H1 (cell line): ENCODE measurements at regions not wholly inside any gene's neighbourhood (a gene's known extent, or its start where the extent isn't known, plus 50 kb on each side); places are given as distances from the start of the nearest gene placed in this dataset.

Source experiments
- CTCF ChIA-PET: fragments of 300-600 bp; sonication (Branson Sonifier 250); formaldehyde crosslinking; loops from one replicate; lab custom pipeline; 2021; ENCODE audit not compliant: partially characterized antibody; lab: Charles Lee
- POLR2A ChIA-PET: fragments of 300-600 bp; sonication (Branson Sonifier 250); formaldehyde crosslinking; loops from one replicate; lab custom pipeline; 2021; ENCODE audit warnings: inconsistent platforms; ENCODE audit not compliant: partially characterized antibody; lab: Charles Lee
- DNase-seq, 2 experiments: peaks; one replicate each; pipeline versions ENCODE4 v3.0.0 to v3.0.0-alpha.2; 2010 to 2022; ENCODE audit warnings: low spot score in 2 of 2, low read depth in 1 of 2, mixed read lengths in 1 of 2
- FAIRE-seq: peaks from 2 replicates; lab custom pipeline; 2011; peaks lifted over from hg19 to GRCh38; lab: Jason Lieb, UNC
- H2AFZ ChIP-seq: 2 replicates; pipeline ENCODE4 v1.8.1; 2012; ENCODE audit warnings: low read length, inconsistent platforms
- H2AK5ac ChIP-seq: 2 replicates; pipeline ENCODE4 v1.6.1; 2013; ENCODE audit warnings: low read depth, low read length
- H2BK120ac ChIP-seq: replicated peaks from 2 replicates; pipeline ENCODE3; 2013; ENCODE audit warnings: low read depth, low read length, inconsistent platforms
- H2BK12ac ChIP-seq: 2 replicates; pipeline ENCODE4 v1.6.1; 2013; ENCODE audit warnings: low read depth, low read length
- H2BK15ac ChIP-seq: 2 replicates; pipeline ENCODE4 v1.6.1; 2013; ENCODE audit warnings: low read length
- H2BK20ac ChIP-seq: 2 replicates; pipeline ENCODE4 v1.6.1; 2013; ENCODE audit warnings: low read length
- H2BK5ac ChIP-seq: 2 replicates; pipeline ENCODE4 v1.6.1; 2013; ENCODE audit warnings: low read depth, low read length
- H3K14ac ChIP-seq: 2 replicates; pipeline ENCODE4 v1.6.1; 2013; ENCODE audit warnings: inconsistent platforms; ENCODE audit not compliant: insufficient read length
- H3K18ac ChIP-seq: 2 replicates; pipeline ENCODE4 v1.6.1; 2013; ENCODE audit warnings: low read length; ENCODE audit errors: extremely low read depth
- H3K23ac ChIP-seq: 2 replicates; pipeline ENCODE4 v1.6.1; 2013; ENCODE audit warnings: inconsistent platforms; ENCODE audit not compliant: insufficient read length
- H3K23me2 ChIP-seq: 2 replicates; pipeline ENCODE4 v1.6.1; 2013; ENCODE audit warnings: low read depth, low read length
- H3K27ac ChIP-seq: 2 replicates; pipeline ENCODE4 v1.6.1; 2011; ENCODE audit warnings: low read depth, low read length, inconsistent platforms
- H3K27me3 ChIP-seq, 4 experiments: replicated peaks in 1 of 4; 1 replicate in 1 of 4; 2 replicates in 3 of 4; pipeline versions ENCODE4 v1.6.1 to v1.8.1; 2011 to 2013; ENCODE audit warnings: low read length in 3 of 4, mild to moderate bottlenecking in 3 of 4, inconsistent platforms in 2 of 4, mixed read lengths in 2 of 4, moderate library complexity in 1 of 4; ENCODE audit not compliant: control insufficient read depth in 3 of 4, insufficient read depth in 3 of 4; ENCODE audit errors: extremely low read depth in 1 of 4
- H3K36me3 ChIP-seq, 4 experiments: 2 replicates each; pipeline versions ENCODE4 v1.6.1 to v1.8.1; 2011 to 2013; ENCODE audit warnings: mild to moderate bottlenecking in 4 of 4, low read length in 3 of 4, moderate library complexity in 2 of 4, control low read depth in 1 of 4, inconsistent platforms in 1 of 4; ENCODE audit not compliant: insufficient read depth in 4 of 4, control insufficient read depth in 2 of 4
- H3K4ac ChIP-seq: replicated peaks from 2 replicates; pipeline ENCODE3; 2013; ENCODE audit warnings: low read length, low read depth, mixed read lengths, inconsistent platforms; ENCODE audit not compliant: insufficient read length
- H3K4me1 ChIP-seq, 4 experiments: replicated peaks in 1 of 4; 1 replicate in 1 of 4; 2 replicates in 3 of 4; pipeline versions ENCODE4 v1.6.1 to v1.8.1; 2011 to 2013; ENCODE audit warnings: low read length in 3 of 4, inconsistent platforms in 2 of 4, mixed read lengths in 1 of 4; ENCODE audit not compliant: insufficient read depth in 4 of 4, control insufficient read depth in 3 of 4
- H3K4me2 ChIP-seq, 2 experiments: 2 replicates each; pipeline versions ENCODE4 v1.6.1 to v1.8.1; 2011 to 2013; ENCODE audit warnings: low read depth in 2 of 2, low read length in 2 of 2, control low read depth in 1 of 2, inconsistent platforms in 1 of 2, mild to moderate bottlenecking in 1 of 2; ENCODE audit not compliant: insufficient read depth in 1 of 2
- H3K4me3 ChIP-seq, 4 experiments: fragments of 200-600, 300-600 bp in 1 of 4; sonication (generic), shearing (Covaris generic), sonication (Bioruptor Twin) in 1 of 4; 2 replicates each; pipeline versions ENCODE4 v1.5.1 to v1.8.1; 2011 to 2016; ENCODE audit warnings: low read length in 4 of 4, low read depth in 3 of 4, control low read depth in 2 of 4, inconsistent platforms in 2 of 4, mild to moderate bottlenecking in 2 of 4, mixed read lengths in 1 of 4, moderate library complexity in 1 of 4; ENCODE audit not compliant: insufficient read depth in 2 of 4; ENCODE audit errors: extremely low read depth in 1 of 4
- H3K56ac ChIP-seq: replicated peaks from 2 replicates; pipeline ENCODE3; 2013; ENCODE audit warnings: low read depth, mild to moderate bottlenecking, mixed read lengths, low read length, inconsistent platforms; ENCODE audit not compliant: insufficient read length
- H3K79me1 ChIP-seq: 2 replicates; pipeline ENCODE4 v1.6.1; 2013; ENCODE audit warnings: low read depth, low read length, control low read depth
- H3K79me2 ChIP-seq, 2 experiments: 2 replicates each; pipeline versions ENCODE4 v1.6.1 to v1.8.1; 2012 to 2013; ENCODE audit warnings: low read length in 2 of 2, mild to moderate bottlenecking in 2 of 2, inconsistent platforms in 1 of 2; ENCODE audit not compliant: insufficient read depth in 2 of 2, control insufficient read depth in 1 of 2
- H3K9ac ChIP-seq, 4 experiments: replicated peaks in 1 of 4; 1 replicate in 1 of 4; 2 replicates in 3 of 4; pipeline versions ENCODE4 v1.6.1 to v1.8.1; 2011 to 2013; ENCODE audit warnings: low read depth in 3 of 4, low read length in 3 of 4, control low read depth in 2 of 4, mild to moderate bottlenecking in 2 of 4, moderate library complexity in 2 of 4, inconsistent platforms in 1 of 4; ENCODE audit errors: extremely low read depth in 1 of 4
- H3K9me3 ChIP-seq, 2 experiments: 2 replicates each; pipeline versions ENCODE4 v1.6.1 to v1.8.1; 2012 to 2013; ENCODE audit warnings: mild to moderate bottlenecking in 2 of 2, moderate library complexity in 2 of 2, control low read depth in 1 of 2, inconsistent platforms in 1 of 2, low read depth in 1 of 2, low read length in 1 of 2, mixed read lengths in 1 of 2; ENCODE audit not compliant: insufficient read depth in 2 of 2
- H4K20me1 ChIP-seq, 2 experiments: replicated peaks in 1 of 2; 2 replicates each; pipeline versions ENCODE3 to v1.8.1; 2011 to 2013; ENCODE audit warnings: inconsistent platforms in 2 of 2, low read length in 2 of 2, mild to moderate bottlenecking in 1 of 2; ENCODE audit not compliant: insufficient read depth in 2 of 2, control insufficient read depth in 1 of 2
- H4K5ac ChIP-seq: 2 replicates; pipeline ENCODE4 v1.6.1; 2013; ENCODE audit warnings: low read length, low read depth, mixed read lengths, inconsistent platforms; ENCODE audit not compliant: insufficient read length
- H4K8ac ChIP-seq: 2 replicates; pipeline ENCODE4 v1.8.0; 2013; ENCODE audit warnings: mild to moderate bottlenecking, moderate library complexity, low read length, inconsistent platforms; ENCODE audit not compliant: insufficient read depth; ENCODE audit errors: extremely low read depth
- H4K91ac ChIP-seq: replicated peaks from 2 replicates; pipeline ENCODE3; 2013; ENCODE audit warnings: low read length, mixed read lengths, inconsistent platforms; ENCODE audit not compliant: insufficient read length
- CREB1 ChIP-seq: IDR thresholded peaks from 2 replicates; pipeline ENCODE4 v1.6.1; 2012; ENCODE audit warnings: inconsistent platforms
- CTBP2 ChIP-seq: IDR thresholded peaks from 2 replicates; pipeline ENCODE4 v1.7.0; 2011; ENCODE audit warnings: borderline replicate concordance, mild to moderate bottlenecking, moderate library complexity, mixed read lengths, low read length; ENCODE audit not compliant: insufficient read depth, insufficient read length
- EP300 ChIP-seq, 2 experiments: IDR thresholded peaks; 1 replicate in 1 of 2; 2 replicates in 1 of 2; pipeline ENCODE4 v1.6.1; 2011 to 2012; ENCODE audit warnings: low read depth in 2 of 2, low read length in 2 of 2, mild to moderate bottlenecking in 2 of 2, borderline replicate concordance in 1 of 2, inconsistent platforms in 1 of 2, moderate library complexity in 1 of 2
- FOSL1 ChIP-seq: IDR thresholded peaks from 2 replicates; pipeline ENCODE4 v1.6.1; 2011; ENCODE audit warnings: mild to moderate bottlenecking, low read depth, low read length, moderate library complexity; ENCODE audit not compliant: insufficient read depth
- GTF2F1 ChIP-seq: IDR thresholded peaks from 2 replicates; pipeline ENCODE4 v1.6.1; 2012; ENCODE audit warnings: low read depth, low read length, improper control_type of control experiment, borderline replicate concordance
- JUN ChIP-seq: IDR thresholded peaks from 2 replicates; pipeline ENCODE4 v1.6.1; 2011; ENCODE audit warnings: low read depth, mild to moderate bottlenecking, improper control_type of control experiment, low read length
- KDM5A ChIP-seq: fragments of 200-600 bp; IDR thresholded peaks from 2 replicates; pipeline ENCODE4 v1.7.1; 2012; ENCODE audit warnings: mild to moderate bottlenecking, low read length, inconsistent platforms, mixed read lengths
- PHF8 ChIP-seq: fragments of 200-600 bp; sonication (generic); conservative IDR thresholded peaks from 2 replicates; pipeline ENCODE4 v1.7.1; 2012; ENCODE audit warnings: low read depth, mild to moderate bottlenecking, inconsistent platforms, low read length, moderate library complexity
- POLR2A ChIP-seq, 2 experiments: IDR thresholded peaks; 1 replicate in 1 of 2; 2 replicates in 1 of 2; pipeline ENCODE4 v1.6.1; 2011; ENCODE audit warnings: low read depth in 2 of 2, low read length in 2 of 2, mild to moderate bottlenecking in 2 of 2; ENCODE audit errors: control extremely low read depth in 1 of 2
- RAD21 ChIP-seq, 2 experiments: IDR thresholded peaks in 1 of 2; conservative IDR thresholded peaks in 1 of 2; 2 replicates each; pipeline ENCODE4 v1.6.1; 2011; ENCODE audit warnings: low read depth in 2 of 2, low read length in 2 of 2, improper control_type of control experiment in 1 of 2, inconsistent platforms in 1 of 2, mild to moderate bottlenecking in 1 of 2, moderate library complexity in 1 of 2
- TAF1 ChIP-seq: IDR thresholded peaks from 2 replicates; pipeline ENCODE4 v1.6.1; 2011; ENCODE audit warnings: mild to moderate bottlenecking, low read depth, low read length
- TCF12 ChIP-seq: IDR thresholded peaks from 2 replicates; pipeline ENCODE4 v1.6.1; 2011; ENCODE audit warnings: low read depth, mild to moderate bottlenecking, low read length
- TEAD4 ChIP-seq: IDR thresholded peaks from 2 replicates; pipeline ENCODE4 v1.6.1; 2012; ENCODE audit warnings: low read depth, low read length, inconsistent platforms, mixed read lengths
- WGBS, 2 experiments: shearing (Covaris generic) in 1 of 2; methylation state at CpG; one replicate each; pipeline versions ENCODE4 v1.1.6 to v1.1.7; 2013 to 2015; ENCODE audit warnings: low lambda C conversion rate in 2 of 2, mixed read lengths in 2 of 2, inconsistent platforms in 1 of 2, low coverage in 1 of 2, missing lambda C conversion rate in 1 of 2; ENCODE audit not compliant: insufficient replicate concordance in 2 of 2, insufficient coverage in 1 of 2, insufficient read length in 1 of 2; ENCODE audit errors: extremely low coverage in 1 of 2, missing lambda C conversion rate in 1 of 2; 5-methylcytosine and 5-hydroxymethylcytosine counted together
- TF ChIP-seq, protein P1 (sequence below): IDR thresholded peaks from 2 replicates; pipeline ENCODE4 v1.6.1; 2011; ENCODE audit warnings: low read depth, mild to moderate bottlenecking, low read length; ENCODE audit not compliant: insufficient read depth

DNA sequence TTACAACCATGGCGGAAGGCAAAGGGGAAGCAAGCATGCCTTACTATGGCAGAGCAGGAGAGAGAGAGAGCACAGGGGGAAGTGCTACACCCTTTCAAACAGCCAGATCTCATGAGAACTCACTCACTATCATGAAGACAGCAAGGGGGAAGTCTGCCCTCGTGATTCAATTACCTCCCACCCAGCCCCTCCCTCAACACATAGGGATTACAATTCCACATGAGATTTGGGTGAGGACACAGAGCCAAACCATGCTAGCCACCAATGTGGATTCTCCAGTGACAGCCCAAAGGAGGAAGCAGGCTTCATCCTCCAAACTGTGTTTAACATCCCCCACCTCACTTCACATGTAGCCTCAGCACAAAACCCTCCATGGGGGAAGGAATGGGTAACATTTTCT lies 563.7 kb downstream of the CDK5RAP2 start:
- no peaks in the 10 kb centered on the region for H3K4me1 ChIP-seq
- H3K14ac ChIP-seq: no peak overlapping the region
- WGBS, 2 experiments: 83% methylated on average over 2 of the region's 2 CpGs; no CpG with 5 or more reads in 1 of the 2 experiments
- DNase-seq (no peak), FAIRE-seq (no peak)
- ChIA-PET POLR2A (no interaction called here), CTCF (interaction anchor here (0.9 to 2.5 kb wide), 2 partner anchors 8 to 16 kb away, joined by 3 to 16 read pairs; no protein-coding TSS in a partner anchor)
- no peaks in the 10 kb centered on the region for H3K27me3 ChIP-seq
- H3K27ac ChIP-seq: no peak overlapping the region
- no peak overlapping the region for H3K18ac ChIP-seq
- H4K20me1 ChIP-seq: no peaks in the 10 kb centered on the region
- peaks cover 2% of the 10 kb centered on the region; the same call in 1 of the 2 replicates for H3K23me2 ChIP-seq
- H2AFZ ChIP-seq: no peak overlapping the region
- H3K4me2 ChIP-seq: no peak overlapping the region
- H4K8ac ChIP-seq: no peak overlapping the region
- H3K4me3 ChIP-seq: no peak overlapping the region
- no peak overlapping the region for H3K23ac ChIP-seq
- H3K9ac ChIP-seq: no peak overlapping the region
- no peaks in the 10 kb centered on the region for H3K79me1 ChIP-seq
- H2BK12ac ChIP-seq: no peak overlapping the region
- H3K79me2 ChIP-seq: no peaks in the 10 kb centered on the region
- H2BK5ac ChIP-seq: no peak overlapping the region
- no peaks in the 10 kb centered on the region for H3K9me3 ChIP-seq
- no peak overlapping the region for H4K5ac ChIP-seq
- H3K36me3 ChIP-seq: no peaks in the 10 kb centered on the region
- no peak overlapping the region for H2BK20ac ChIP-seq
- H2BK120ac ChIP-seq: no peak overlapping the region
- H3K56ac ChIP-seq: no peak overlapping the region
- no peak overlapping the region for H3K4ac ChIP-seq
- no peak overlapping the region for H2AK5ac ChIP-seq
- H4K91ac ChIP-seq: no peak overlapping the region
- no peak overlapping the region for H2BK15ac ChIP-seq
- TF ChIP-seq RAD21 (IDR thresholded peaks at IDR 0.05 in 1 of 2, conservative IDR thresholded peaks at IDR 0.05 in 1 of 2; ENCODE audit: low read depth in 2 of 2, low read length in 2 of 2) (no peak), FOSL1 (no peak), TAF1 (no peak), PHF8 (no peak), EP300 (IDR thresholded peaks at IDR 0.05; ENCODE audit: borderline replicate concordance in 1 of 2, low read depth in 2 of 2, low read length in 2 of 2) (no peak), TEAD4 (no peak), KDM5A (no peak), CTBP2 (no peak), POLR2A (IDR thresholded peaks at IDR 0.05; ENCODE audit: control extremely low read depth in 1 of 2, low read depth in 2 of 2, low read length in 2 of 2) (no peak), CREB1 (no peak), TCF12 (no peak), JUN (no peak), GTF2F1 (no peak)
- TF ChIP-seq, protein P1, sequence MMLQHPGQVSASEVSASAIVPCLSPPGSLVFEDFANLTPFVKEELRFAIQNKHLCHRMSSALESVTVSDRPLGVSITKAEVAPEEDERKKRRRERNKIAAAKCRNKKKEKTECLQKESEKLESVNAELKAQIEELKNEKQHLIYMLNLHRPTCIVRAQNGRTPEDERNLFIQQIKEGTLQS: no peak
